Skin epidermis (tissue), 12 donors: ENCODE measurements at regions not wholly inside any gene's neighbourhood (a gene's known extent, or its start where the extent isn't known, plus 50 kb on each side); places are given as distances from the start of the nearest gene placed in this dataset.
"Not testable (repeated sequence)": the region's sequence is repeated elsewhere in the genome, so short reads cannot be mapped to it uniquely, and the experiment has no call there.

Experiments used
- H3K27ac ChIP-seq, 21 experiments: fragments of 200-600 bp; sonication (generic) in 11 of 21; one replicate each; pipeline ENCODE4 v1.5.0; 2020; ENCODE audit warnings: mild to moderate bottlenecking in 3 of 21, inconsistent platforms in 2 of 21, moderate library complexity in 2 of 21
- H3K4me3 ChIP-seq, 7 experiments: fragments of 200-600 bp; sonication (generic) in 2 of 7; one replicate each; pipeline ENCODE4 v1.5.0; 2020; ENCODE audit warnings: inconsistent platforms in 2 of 7, mild to moderate bottlenecking in 2 of 7, moderate library complexity in 1 of 7

- Histone ChIP-seq H3K4me3 (no peak overlapping the region), H3K27ac (no peak overlapping the region)
These were observed 101.6 kb downstream of the PLXNA1 start for GRCh38 chr3:127084401-127084990.

- Histone ChIP-seq H3K4me3 (no peak overlapping the region), H3K27ac (no peak overlapping the region)
These were observed 102.7 kb downstream of the PLXNA1 start for GRCh38 chr3:127085576-127085975.

- H3K27ac ChIP-seq, H3K4me3 ChIP-seq: not testable (repeated sequence)
These were observed 103.7 kb downstream of the PLXNA1 start for GRCh38 chr3:127086591-127086990.

GRCh38 chr3:127087441-127087840 is 104.5 kb downstream of the PLXNA1 start:
- no peak overlapping the region for H3K27ac ChIP-seq

GRCh38 chr3:127088511-127089351 is 104.2 kb upstream of the PRR23E start:
- no peak overlapping the region for H3K27ac ChIP-seq

More at GRCh38 chr3:127087441-127087840, 104.5 kb downstream of the PLXNA1 start:
- no peak overlapping the region for H3K4me3 ChIP-seq

GRCh38 chr3:127089486-127090145 is 103.3 kb upstream of the PRR23E start:
- Histone ChIP-seq H3K4me3 (no peak overlapping the region), H3K27ac (no peak overlapping the region)

More at GRCh38 chr3:127088511-127089351, 104.2 kb upstream of the PRR23E start:
- no peak overlapping the region for H3K4me3 ChIP-seq

GRCh38 chr3:127090218-127091160 is 102.4 kb upstream of the PRR23E start:
- H3K27ac ChIP-seq, result no peak overlapping the region
- H3K4me3 ChIP-seq, result no peak overlapping the region

- Histone ChIP-seq H3K27ac (no peak overlapping the region), H3K4me3 (no peak overlapping the region)
These were observed 101.6 kb upstream of the PRR23E start for GRCh38 chr3:127091376-127091775.

- no peak overlapping the region for H3K4me3 ChIP-seq
These were observed 100.6 kb upstream of the PRR23E start for GRCh38 chr3:127092368-127092767.

GRCh38 chr3:127092776-127093175 is 100.2 kb upstream of the PRR23E start:
- Histone ChIP-seq H3K27ac (no peak overlapping the region), H3K4me3 (no peak overlapping the region)

More at GRCh38 chr3:127092368-127092767, 100.6 kb upstream of the PRR23E start:
- no peak overlapping the region for H3K27ac ChIP-seq

GRCh38 chr3:127093312-127093711 is 99.6 kb upstream of the PRR23E start:
- no peak overlapping the region for H3K27ac ChIP-seq
- H3K4me3 ChIP-seq, result no peak overlapping the region

GRCh38 chr3:127095774-127096173 is 97.2 kb upstream of the PRR23E start:
- H3K27ac ChIP-seq, result no peak overlapping the region
- H3K4me3 ChIP-seq, result no peak overlapping the region

GRCh38 chr3:127096256-127097071 is 96.5 kb upstream of the PRR23E start:
- no peak overlapping the region for H3K27ac ChIP-seq
- no peak overlapping the region for H3K4me3 ChIP-seq

GRCh38 chr3:127097072-127097405 is 95.9 kb upstream of the PRR23E start:
- H3K4me3 ChIP-seq, result no peak overlapping the region
- no peak overlapping the region for H3K27ac ChIP-seq

- H3K4me3 ChIP-seq, result no peak overlapping the region
- H3K27ac ChIP-seq, result no peak overlapping the region
These were observed 95.5 kb upstream of the PRR23E start for GRCh38 chr3:127097481-127097880.

- H3K27ac ChIP-seq, result no peak overlapping the region
- H3K4me3 ChIP-seq, result no peak overlapping the region
These were observed 92.9 kb upstream of the PRR23E start for GRCh38 chr3:127099982-127100381.

- H3K27ac ChIP-seq, result no peak overlapping the region
- no peak overlapping the region for H3K4me3 ChIP-seq
These were observed 92.2 kb upstream of the PRR23E start for GRCh38 chr3:127100459-127101410.
